ENCODE measurements at regions not wholly inside any gene's neighbourhood (a gene's known extent, or its start where the extent isn't known, plus 50 kb on each side); places are given as distances from the start of the nearest gene placed in this dataset.

DNA sequence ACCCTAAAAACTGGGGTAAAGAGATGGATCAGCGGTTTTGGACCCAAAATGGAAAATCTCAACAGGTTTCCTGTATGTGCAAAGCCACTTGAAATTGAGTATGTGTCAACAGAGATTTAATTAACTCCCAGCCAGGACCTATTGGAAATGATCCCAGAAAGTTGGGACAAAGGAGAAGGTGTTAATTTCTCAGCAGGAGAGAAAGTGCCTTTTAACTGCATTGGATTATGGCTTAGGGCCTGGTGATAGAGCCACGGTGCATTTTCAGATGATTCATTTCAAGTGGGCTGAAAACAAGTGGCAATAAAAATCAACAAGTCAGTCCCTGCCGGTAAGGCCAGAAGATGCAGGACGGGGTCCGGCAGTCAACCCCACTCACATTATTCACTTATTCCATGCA lies 80.2 kb upstream of the BCL11A start (continued):
- TF ChIP-seq, protein P1, sequence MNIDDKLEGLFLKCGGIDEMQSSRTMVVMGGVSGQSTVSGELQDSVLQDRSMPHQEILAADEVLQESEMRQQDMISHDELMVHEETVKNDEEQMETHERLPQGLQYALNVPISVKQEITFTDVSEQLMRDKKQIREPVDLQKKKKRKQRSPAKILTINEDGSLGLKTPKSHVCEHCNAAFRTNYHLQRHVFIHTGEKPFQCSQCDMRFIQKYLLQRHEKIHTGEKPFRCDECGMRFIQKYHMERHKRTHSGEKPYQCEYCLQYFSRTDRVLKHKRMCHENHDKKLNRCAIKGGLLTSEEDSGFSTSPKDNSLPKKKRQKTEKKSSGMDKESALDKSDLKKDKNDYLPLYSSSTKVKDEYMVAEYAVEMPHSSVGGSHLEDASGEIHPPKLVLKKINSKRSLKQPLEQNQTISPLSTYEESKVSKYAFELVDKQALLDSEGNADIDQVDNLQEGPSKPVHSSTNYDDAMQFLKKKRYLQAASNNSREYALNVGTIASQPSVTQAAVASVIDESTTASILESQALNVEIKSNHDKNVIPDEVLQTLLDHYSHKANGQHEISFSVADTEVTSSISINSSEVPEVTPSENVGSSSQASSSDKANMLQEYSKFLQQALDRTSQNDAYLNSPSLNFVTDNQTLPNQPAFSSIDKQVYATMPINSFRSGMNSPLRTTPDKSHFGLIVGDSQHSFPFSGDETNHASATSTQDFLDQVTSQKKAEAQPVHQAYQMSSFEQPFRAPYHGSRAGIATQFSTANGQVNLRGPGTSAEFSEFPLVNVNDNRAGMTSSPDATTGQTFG (tag by site-specific recombination; IDR thresholded peaks at IDR 0.05; ENCODE audit: borderline replicate concordance): no peak
- TF ChIP-seq ZNF610 (tag by site-specific recombination; IDR thresholded peaks at IDR 0.05; ENCODE audit: borderline replicate concordance) (no peak), ZNF792 (tag by site-specific recombination; IDR thresholded peaks at IDR 0.05) (no peak), ZNF223 (tag by site-specific recombination; IDR thresholded peaks at IDR 0.05) (no peak), ZNF621 (tag by site-specific recombination; IDR thresholded peaks at IDR 0.05) (no peak), ZNF23 (tag by site-specific recombination; IDR thresholded peaks at IDR 0.05; ENCODE audit: borderline replicate concordance) (no peak), GLIS1 (tag by site-specific recombination; IDR thresholded peaks at IDR 0.05) (peak; percentile 91), ZNF24 (tag by site-specific recombination; IDR thresholded peaks at IDR 0.05) (peak; percentile 83), GLI2 (tag by site-specific recombination; IDR thresholded peaks at IDR 0.05; ENCODE audit: borderline replicate concordance, low read depth) (peak; percentile 95), TCF7L2 (IDR thresholded peaks at IDR 0.05; ENCODE audit: borderline replicate concordance, low read depth, low read length) (no peak), ZNF169 (tag by site-specific recombination; IDR thresholded peaks at IDR 0.05) (no peak), IKZF3 (tag by site-specific recombination; IDR thresholded peaks at IDR 0.05) (peak; percentile 74), ZNF654 (tag by site-specific recombination; IDR thresholded peaks at IDR 0.05; ENCODE audit: low read depth) (no peak), FEZF1 (tag by site-specific recombination; IDR thresholded peaks at IDR 0.05) (peak; percentile 85), KLF16 (tag by site-specific recombination; IDR thresholded peaks at IDR 0.05) (no peak), ZIC2 (tag by site-specific recombination; IDR thresholded peaks at IDR 0.05) (peak; percentile 69), KLF9 (tag by site-specific recombination; IDR thresholded peaks at IDR 0.05; ENCODE audit: low read depth) (peak; percentile 43; the same call in 1 of the 2 replicates), ZNF311 (tag by site-specific recombination; IDR thresholded peaks at IDR 0.05; ENCODE audit: borderline replicate concordance) (no peak), HOXD13 (CRISPR knock-in tag; IDR thresholded peaks at IDR 0.05; ENCODE audit: borderline replicate concordance) (no peak), ZNF423 (tag by site-specific recombination; IDR thresholded peaks at IDR 0.05) (no peak), ZNF248 (tag by site-specific recombination; IDR thresholded peaks at IDR 0.05) (no peak), MEIS1 (CRISPR knock-in tag; IDR thresholded peaks at IDR 0.05; ENCODE audit: borderline replicate concordance) (no peak), GLIS2 (tag by site-specific recombination; IDR thresholded peaks at IDR 0.05) (no peak), ZNF664 (tag by site-specific recombination; IDR thresholded peaks at IDR 0.05) (no peak), ZNF549 (tag by site-specific recombination; IDR thresholded peaks at IDR 0.05) (no peak), ZNF660 (tag by site-specific recombination; IDR thresholded peaks at IDR 0.05) (0 out of 2 replicates have a peak, but pooled peaks have one; percentile 42), YY1 (tag by site-specific recombination; IDR thresholded peaks at IDR 0.05) (no peak)
- TF ChIP-seq, protein P2, sequence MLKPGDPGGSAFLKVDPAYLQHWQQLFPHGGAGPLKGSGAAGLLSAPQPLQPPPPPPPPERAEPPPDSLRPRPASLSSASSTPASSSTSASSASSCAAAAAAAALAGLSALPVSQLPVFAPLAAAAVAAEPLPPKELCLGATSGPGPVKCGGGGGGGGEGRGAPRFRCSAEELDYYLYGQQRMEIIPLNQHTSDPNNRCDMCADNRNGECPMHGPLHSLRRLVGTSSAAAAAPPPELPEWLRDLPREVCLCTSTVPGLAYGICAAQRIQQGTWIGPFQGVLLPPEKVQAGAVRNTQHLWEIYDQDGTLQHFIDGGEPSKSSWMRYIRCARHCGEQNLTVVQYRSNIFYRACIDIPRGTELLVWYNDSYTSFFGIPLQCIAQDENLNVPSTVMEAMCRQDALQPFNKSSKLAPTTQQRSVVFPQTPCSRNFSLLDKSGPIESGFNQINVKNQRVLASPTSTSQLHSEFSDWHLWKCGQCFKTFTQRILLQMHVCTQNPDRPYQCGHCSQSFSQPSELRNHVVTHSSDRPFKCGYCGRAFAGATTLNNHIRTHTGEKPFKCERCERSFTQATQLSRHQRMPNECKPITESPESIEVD (tag by site-specific recombination; IDR thresholded peaks at IDR 0.05): peak; percentile 94
- TF ChIP-seq, protein P3, sequence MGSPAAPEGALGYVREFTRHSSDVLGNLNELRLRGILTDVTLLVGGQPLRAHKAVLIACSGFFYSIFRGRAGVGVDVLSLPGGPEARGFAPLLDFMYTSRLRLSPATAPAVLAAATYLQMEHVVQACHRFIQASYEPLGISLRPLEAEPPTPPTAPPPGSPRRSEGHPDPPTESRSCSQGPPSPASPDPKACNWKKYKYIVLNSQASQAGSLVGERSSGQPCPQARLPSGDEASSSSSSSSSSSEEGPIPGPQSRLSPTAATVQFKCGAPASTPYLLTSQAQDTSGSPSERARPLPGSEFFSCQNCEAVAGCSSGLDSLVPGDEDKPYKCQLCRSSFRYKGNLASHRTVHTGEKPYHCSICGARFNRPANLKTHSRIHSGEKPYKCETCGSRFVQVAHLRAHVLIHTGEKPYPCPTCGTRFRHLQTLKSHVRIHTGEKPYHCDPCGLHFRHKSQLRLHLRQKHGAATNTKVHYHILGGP (tag by site-specific recombination; IDR thresholded peaks at IDR 0.05): no peak
- TF ChIP-seq, protein P4, sequence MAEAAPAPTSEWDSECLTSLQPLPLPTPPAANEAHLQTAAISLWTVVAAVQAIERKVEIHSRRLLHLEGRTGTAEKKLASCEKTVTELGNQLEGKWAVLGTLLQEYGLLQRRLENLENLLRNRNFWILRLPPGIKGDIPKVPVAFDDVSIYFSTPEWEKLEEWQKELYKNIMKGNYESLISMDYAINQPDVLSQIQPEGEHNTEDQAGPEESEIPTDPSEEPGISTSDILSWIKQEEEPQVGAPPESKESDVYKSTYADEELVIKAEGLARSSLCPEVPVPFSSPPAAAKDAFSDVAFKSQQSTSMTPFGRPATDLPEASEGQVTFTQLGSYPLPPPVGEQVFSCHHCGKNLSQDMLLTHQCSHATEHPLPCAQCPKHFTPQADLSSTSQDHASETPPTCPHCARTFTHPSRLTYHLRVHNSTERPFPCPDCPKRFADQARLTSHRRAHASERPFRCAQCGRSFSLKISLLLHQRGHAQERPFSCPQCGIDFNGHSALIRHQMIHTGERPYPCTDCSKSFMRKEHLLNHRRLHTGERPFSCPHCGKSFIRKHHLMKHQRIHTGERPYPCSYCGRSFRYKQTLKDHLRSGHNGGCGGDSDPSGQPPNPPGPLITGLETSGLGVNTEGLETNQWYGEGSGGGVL (tag by site-specific recombination; IDR thresholded peaks at IDR 0.05): no peak
- TF ChIP-seq, protein P5, sequence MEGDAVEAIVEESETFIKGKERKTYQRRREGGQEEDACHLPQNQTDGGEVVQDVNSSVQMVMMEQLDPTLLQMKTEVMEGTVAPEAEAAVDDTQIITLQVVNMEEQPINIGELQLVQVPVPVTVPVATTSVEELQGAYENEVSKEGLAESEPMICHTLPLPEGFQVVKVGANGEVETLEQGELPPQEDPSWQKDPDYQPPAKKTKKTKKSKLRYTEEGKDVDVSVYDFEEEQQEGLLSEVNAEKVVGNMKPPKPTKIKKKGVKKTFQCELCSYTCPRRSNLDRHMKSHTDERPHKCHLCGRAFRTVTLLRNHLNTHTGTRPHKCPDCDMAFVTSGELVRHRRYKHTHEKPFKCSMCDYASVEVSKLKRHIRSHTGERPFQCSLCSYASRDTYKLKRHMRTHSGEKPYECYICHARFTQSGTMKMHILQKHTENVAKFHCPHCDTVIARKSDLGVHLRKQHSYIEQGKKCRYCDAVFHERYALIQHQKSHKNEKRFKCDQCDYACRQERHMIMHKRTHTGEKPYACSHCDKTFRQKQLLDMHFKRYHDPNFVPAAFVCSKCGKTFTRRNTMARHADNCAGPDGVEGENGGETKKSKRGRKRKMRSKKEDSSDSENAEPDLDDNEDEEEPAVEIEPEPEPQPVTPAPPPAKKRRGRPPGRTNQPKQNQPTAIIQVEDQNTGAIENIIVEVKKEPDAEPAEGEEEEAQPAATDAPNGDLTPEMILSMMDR (tag by site-specific recombination; IDR thresholded peaks at IDR 0.05): no peak
- TF ChIP-seq, protein P6, sequence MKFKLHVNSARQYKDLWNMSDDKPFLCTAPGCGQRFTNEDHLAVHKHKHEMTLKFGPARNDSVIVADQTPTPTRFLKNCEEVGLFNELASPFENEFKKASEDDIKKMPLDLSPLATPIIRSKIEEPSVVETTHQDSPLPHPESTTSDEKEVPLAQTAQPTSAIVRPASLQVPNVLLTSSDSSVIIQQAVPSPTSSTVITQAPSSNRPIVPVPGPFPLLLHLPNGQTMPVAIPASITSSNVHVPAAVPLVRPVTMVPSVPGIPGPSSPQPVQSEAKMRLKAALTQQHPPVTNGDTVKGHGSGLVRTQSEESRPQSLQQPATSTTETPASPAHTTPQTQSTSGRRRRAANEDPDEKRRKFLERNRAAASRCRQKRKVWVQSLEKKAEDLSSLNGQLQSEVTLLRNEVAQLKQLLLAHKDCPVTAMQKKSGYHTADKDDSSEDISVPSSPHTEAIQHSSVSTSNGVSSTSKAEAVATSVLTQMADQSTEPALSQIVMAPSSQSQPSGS (tag by site-specific recombination; IDR thresholded peaks at IDR 0.05; ENCODE audit: low read depth): no peak

All from HEK293 (cell line).